KMS-11 (cell line): ENCODE measurements at regions not wholly inside any gene's neighbourhood (a gene's known extent, or its start where the extent isn't known, plus 50 kb on each side); places are given as distances from the start of the nearest gene placed in this dataset.

Experiments used
- H2AFZ ChIP-seq: fragments of 200-600 bp; sonication (generic); 2 replicates; pipeline ENCODE4 v1.6.1; 2016; ENCODE audit warnings: antibody characterized with exemption, mixed run types, low read depth
- H3K27ac ChIP-seq: fragments of 200-600 bp; sonication (generic); 2 replicates; pipeline ENCODE4 v1.6.1; 2016; ENCODE audit warnings: mild to moderate bottlenecking, mixed run types
- H3K27me3 ChIP-seq: fragments of 200-600 bp; sonication (generic); 2 replicates; pipeline ENCODE4 v1.6.1; 2017; ENCODE audit warnings: mild to moderate bottlenecking, low read depth, mixed run types, moderate library complexity; ENCODE audit not compliant: insufficient read depth
- H3K36me3 ChIP-seq: fragments of 200-600 bp; sonication (generic); 2 replicates; pipeline ENCODE4 v1.6.1; 2017; ENCODE audit warnings: mild to moderate bottlenecking, mixed run types; ENCODE audit not compliant: insufficient read depth
- H3K4me1 ChIP-seq: fragments of 200-600 bp; sonication (generic); 2 replicates; pipeline ENCODE4 v1.6.1; 2016; ENCODE audit warnings: mild to moderate bottlenecking, low read depth, mixed run types; ENCODE audit not compliant: poor library complexity, severe bottlenecking
- H3K4me2 ChIP-seq: fragments of 200-600 bp; sonication (generic); 2 replicates; pipeline ENCODE4 v1.7.0; 2016; ENCODE audit warnings: mild to moderate bottlenecking, mixed run types
- H3K4me3 ChIP-seq: fragments of 200-600 bp; sonication (generic); IDR thresholded peaks from 2 replicates; pipeline ENCODE4 v1.6.1; 2017; ENCODE audit warnings: low read depth, low read length, mixed read lengths; ENCODE audit not compliant: insufficient read depth
- H3K79me2 ChIP-seq: fragments of 200-600 bp; sonication (generic); 2 replicates; pipeline ENCODE4 v1.6.1; 2016; ENCODE audit warnings: low read depth, mixed run types; ENCODE audit not compliant: insufficient read depth
- H3K9ac ChIP-seq: fragments of 200-600 bp; sonication (generic); 2 replicates; pipeline ENCODE4 v1.6.1; 2016; ENCODE audit warnings: mild to moderate bottlenecking, mixed run types
- H4K20me1 ChIP-seq: fragments of 200-600 bp; sonication (generic); 2 replicates; pipeline ENCODE4 v1.6.1; 2016; ENCODE audit warnings: mild to moderate bottlenecking, mixed run types; ENCODE audit not compliant: insufficient read depth
- TF ChIP-seq, protein P1 (sequence below): fragments of 200-600 bp; sonication (generic); conservative IDR thresholded peaks from 2 replicates; pipeline ENCODE4 v1.6.1; 2017; ENCODE audit warnings: low read depth, mild to moderate bottlenecking, antibody characterized with exemption, low read length, moderate library complexity, mixed read lengths

DNA sequence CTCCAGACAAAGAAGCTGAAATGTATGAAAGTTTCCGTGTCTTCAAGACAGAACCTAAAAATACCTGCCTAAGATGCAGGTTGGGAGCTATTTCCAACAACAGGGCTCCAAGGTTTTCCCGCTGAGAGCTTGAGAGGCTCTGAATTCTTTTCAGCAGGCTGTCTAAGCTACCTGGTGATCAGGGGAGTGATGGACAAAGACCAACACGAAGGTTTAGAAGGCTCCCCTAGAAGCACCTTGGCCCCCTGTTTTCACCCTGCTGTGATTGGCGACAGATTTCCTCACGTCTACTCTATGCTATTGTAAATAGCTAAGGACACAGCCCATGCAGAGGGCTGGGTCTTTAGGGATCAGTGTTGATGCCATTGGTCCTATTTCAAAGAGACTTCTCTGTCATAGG, 275.2 kb upstream of the SALL1 start:
- Histone ChIP-seq H2AFZ (no peak overlapping the region), H3K4me2 (no peak overlapping the region), H3K4me3 (no peak overlapping the region), H3K4me1 (no peaks in the 10 kb centered on the region), H3K9ac (no peak overlapping the region), H3K27ac (no peak overlapping the region), H3K36me3 (no peaks in the 10 kb centered on the region), H3K79me2 (no peaks in the 10 kb centered on the region), H4K20me1 (no peaks in the 10 kb centered on the region), H3K27me3 (no peaks in the 10 kb centered on the region)
- TF ChIP-seq, protein P1, sequence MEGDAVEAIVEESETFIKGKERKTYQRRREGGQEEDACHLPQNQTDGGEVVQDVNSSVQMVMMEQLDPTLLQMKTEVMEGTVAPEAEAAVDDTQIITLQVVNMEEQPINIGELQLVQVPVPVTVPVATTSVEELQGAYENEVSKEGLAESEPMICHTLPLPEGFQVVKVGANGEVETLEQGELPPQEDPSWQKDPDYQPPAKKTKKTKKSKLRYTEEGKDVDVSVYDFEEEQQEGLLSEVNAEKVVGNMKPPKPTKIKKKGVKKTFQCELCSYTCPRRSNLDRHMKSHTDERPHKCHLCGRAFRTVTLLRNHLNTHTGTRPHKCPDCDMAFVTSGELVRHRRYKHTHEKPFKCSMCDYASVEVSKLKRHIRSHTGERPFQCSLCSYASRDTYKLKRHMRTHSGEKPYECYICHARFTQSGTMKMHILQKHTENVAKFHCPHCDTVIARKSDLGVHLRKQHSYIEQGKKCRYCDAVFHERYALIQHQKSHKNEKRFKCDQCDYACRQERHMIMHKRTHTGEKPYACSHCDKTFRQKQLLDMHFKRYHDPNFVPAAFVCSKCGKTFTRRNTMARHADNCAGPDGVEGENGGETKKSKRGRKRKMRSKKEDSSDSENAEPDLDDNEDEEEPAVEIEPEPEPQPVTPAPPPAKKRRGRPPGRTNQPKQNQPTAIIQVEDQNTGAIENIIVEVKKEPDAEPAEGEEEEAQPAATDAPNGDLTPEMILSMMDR = no peak

DNA sequence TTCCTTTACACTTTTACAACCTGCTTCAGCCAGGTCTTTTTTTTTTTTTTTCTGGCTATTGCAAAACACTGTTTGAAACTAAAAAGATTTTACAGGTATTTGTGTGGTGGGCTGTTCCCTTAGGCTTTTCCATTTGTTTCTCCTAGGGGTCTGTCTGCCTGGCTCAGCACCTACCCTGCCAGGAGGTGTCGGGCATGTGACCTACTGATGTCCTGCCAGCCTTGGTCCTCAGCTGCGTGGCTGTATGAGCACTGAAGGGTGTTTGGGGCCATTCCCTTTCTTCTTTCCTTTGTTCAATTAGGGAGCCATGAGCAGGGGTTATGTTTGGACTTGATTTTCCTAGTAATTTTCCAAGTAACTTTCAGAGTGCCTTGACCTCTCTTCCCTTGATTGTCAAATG, 269.2 kb upstream of the SALL1 start:
- H3K9ac ChIP-seq = no peak overlapping the region
- H3K4me1 ChIP-seq = no peaks in the 10 kb centered on the region
- no peak overlapping the region for H3K4me3 ChIP-seq
- no peak overlapping the region for H3K27ac ChIP-seq
- no peaks in the 10 kb centered on the region for H3K36me3 ChIP-seq
- no peak overlapping the region for H2AFZ ChIP-seq
- H3K27me3 ChIP-seq = no peaks in the 10 kb centered on the region
- no peak overlapping the region for H3K4me2 ChIP-seq
- TF ChIP-seq, protein P1 = no peak
- H4K20me1 ChIP-seq = no peaks in the 10 kb centered on the region
- no peaks in the 10 kb centered on the region for H3K79me2 ChIP-seq

DNA sequence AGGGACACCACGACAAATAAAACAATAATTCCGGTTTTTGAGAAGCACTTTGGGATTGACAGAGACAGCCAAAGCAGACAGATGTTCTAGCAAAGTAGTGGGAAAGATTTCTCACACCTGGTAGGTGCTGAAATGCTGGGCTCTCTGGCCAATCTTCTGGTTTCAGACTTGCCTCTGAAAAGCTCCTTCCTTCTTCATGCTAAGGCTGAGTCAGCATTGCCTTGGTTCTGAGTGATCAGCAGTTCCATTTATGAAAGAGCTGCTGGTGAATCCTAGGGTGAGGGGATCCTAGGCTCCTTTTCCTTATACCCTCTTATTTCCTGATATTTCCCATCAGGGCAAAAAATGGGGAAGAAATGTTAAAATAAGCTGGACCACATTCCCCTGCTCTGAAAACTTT, 268.7 kb upstream of the SALL1 start:
- Histone ChIP-seq H4K20me1 (no peaks in the 10 kb centered on the region), H3K9ac (no peak overlapping the region), H3K4me1 (no peaks in the 10 kb centered on the region), H2AFZ (no peak overlapping the region), H3K79me2 (no peaks in the 10 kb centered on the region), H3K36me3 (no peaks in the 10 kb centered on the region), H3K4me3 (no peak overlapping the region), H3K27ac (no peak overlapping the region), H3K4me2 (no peak overlapping the region), H3K27me3 (no peaks in the 10 kb centered on the region)
- TF ChIP-seq, protein P1 = no peak

DNA sequence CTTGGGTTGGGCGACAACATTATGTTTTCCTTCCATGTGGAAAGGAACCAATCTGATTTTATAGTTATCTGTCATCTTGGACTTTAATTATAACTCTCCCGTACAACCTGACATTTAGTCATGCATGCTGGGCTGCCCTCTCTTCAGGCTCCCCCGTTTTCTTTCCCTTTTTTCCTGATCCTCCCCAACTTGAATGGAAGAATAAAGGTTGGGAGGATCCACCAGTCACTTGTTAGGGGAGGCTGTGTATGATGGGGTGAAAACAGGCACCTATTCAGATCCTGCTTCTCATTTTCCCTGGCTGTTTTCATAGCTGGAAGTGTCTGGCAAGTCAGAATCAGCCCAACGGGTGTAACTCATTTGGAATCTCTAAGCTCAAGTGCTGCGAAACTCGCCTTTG, 267.2 kb upstream of the SALL1 start:
- TF ChIP-seq, protein P1 = no peak
- no peak overlapping the region for H3K27ac ChIP-seq
- no peak overlapping the region for H3K9ac ChIP-seq
- no peaks in the 10 kb centered on the region for H3K36me3 ChIP-seq
- H3K4me3 ChIP-seq = no peak overlapping the region
- no peaks in the 10 kb centered on the region for H3K4me1 ChIP-seq
- H2AFZ ChIP-seq = no peak overlapping the region
- no peaks in the 10 kb centered on the region for H4K20me1 ChIP-seq
- no peaks in the 10 kb centered on the region for H3K27me3 ChIP-seq
- no peak overlapping the region for H3K4me2 ChIP-seq
- H3K79me2 ChIP-seq = no peaks in the 10 kb centered on the region

DNA sequence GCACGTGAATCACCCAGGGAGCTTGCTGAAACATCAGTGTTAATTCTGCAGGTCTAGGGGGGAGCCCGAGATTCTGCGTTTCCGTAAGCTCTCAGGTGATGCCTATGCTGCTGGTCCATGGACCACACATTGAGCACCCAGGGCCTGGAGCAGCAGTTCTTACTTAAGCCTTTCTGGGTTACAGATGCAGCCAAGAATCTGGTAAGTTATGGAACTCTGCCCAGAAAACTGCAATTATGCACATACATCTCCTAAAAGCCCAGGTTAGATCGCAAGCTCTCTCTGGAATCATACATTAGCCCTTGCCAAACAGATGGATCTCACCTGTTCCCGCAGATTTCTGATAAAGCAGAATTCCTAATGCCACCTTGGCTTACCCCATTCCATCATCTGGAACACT, 265.9 kb upstream of the SALL1 start:
- Histone ChIP-seq H3K27me3 (no peaks in the 10 kb centered on the region), H2AFZ (no peak overlapping the region), H3K36me3 (no peaks in the 10 kb centered on the region), H3K4me3 (no peak overlapping the region), H3K79me2 (no peaks in the 10 kb centered on the region), H4K20me1 (no peaks in the 10 kb centered on the region), H3K4me2 (no peak overlapping the region), H3K9ac (no peak overlapping the region), H3K4me1 (no peaks in the 10 kb centered on the region), H3K27ac (no peak overlapping the region)
- TF ChIP-seq, protein P1 = no peak
